ENCODE measurements at regions not wholly inside any gene's neighbourhood (a gene's known extent, or its start where the extent isn't known, plus 50 kb on each side); places are given as distances from the start of the nearest gene placed in this dataset.

GRCh38 chr9:71549023-71549422, 219.3 kb downstream of the CEMIP2 start:
- FAIRE-seq = no peak
- Histone ChIP-seq H3K4me1 (0 out of 3 replicates have a peak, but pooled peaks cover 4% of the 10 kb centered on the region), H3K4me3 (no peak overlapping the region), H3K4me2 (no peak overlapping the region), H3K27ac (no peak overlapping the region), H3K9me3 (no peaks in the 10 kb centered on the region)
- no peak for DNase-seq (ENCODE audit: low read depth in 1 of 2, low spot score in 1 of 2)
- ChIA-PET CTCF (no interaction called here), POLR2A (no interaction called here)
- WGBS (ENCODE audit: missing lambda C conversion rate) = 80% methylated on average over 2 of the region's 2 CpGs
- no peak for ATAC-seq
- TF ChIP-seq ZSCAN20 (CRISPR knock-in tag; IDR thresholded peaks at IDR 0.05) (no peak), ELK1 (IDR thresholded peaks at IDR 0.05; ENCODE audit: low read depth, low read length) (no peak), RNF2 (IDR thresholded peaks at IDR 0.05; ENCODE audit: borderline replicate concordance, low read depth) (no peak), KDM1A (IDR thresholded peaks at IDR 0.05; ENCODE audit: low read depth) (no peak), HOXB13 (CRISPR knock-in tag; IDR thresholded peaks at IDR 0.05; ENCODE audit: low read depth) (no peak), JUN (IDR thresholded peaks at IDR 0.05) (no peak), MAX (IDR thresholded peaks at IDR 0.05) (no peak), FOXS1 (CRISPR knock-in tag; IDR thresholded peaks at IDR 0.05) (no peak), MAZ (IDR thresholded peaks at IDR 0.05; ENCODE audit: borderline replicate concordance, low read depth, low read length) (no peak), FOSB (CRISPR knock-in tag; IDR thresholded peaks at IDR 0.05) (no peak), SREBF2 (IDR thresholded peaks at IDR 0.05) (no peak), REST (IDR thresholded peaks at IDR 0.05) (no peak), NPAS2 (CRISPR knock-in tag; IDR thresholded peaks at IDR 0.05; ENCODE audit: borderline replicate concordance) (no peak), CHD2 (IDR thresholded peaks at IDR 0.05; ENCODE audit: low read length, partially characterized antibody) (no peak), HES2 (IDR thresholded peaks at IDR 0.05) (no peak), NFE2L2 (conservative IDR thresholded peaks at IDR 0.05; ENCODE audit: low read length) (no peak), ESRRA (IDR thresholded peaks at IDR 0.05; ENCODE audit: borderline replicate concordance, low read length) (no peak), NR3C1 (IDR thresholded peaks at IDR 0.05) (no peak), ZNF302 (CRISPR knock-in tag; IDR thresholded peaks at IDR 0.05) (no peak), HMGXB4 (CRISPR knock-in tag; IDR thresholded peaks at IDR 0.05; ENCODE audit: borderline replicate concordance) (no peak)

GRCh38 chr9:71544464-71544863, 223.8 kb downstream of the CEMIP2 start:
- H3K4me2 ChIP-seq = no peak overlapping the region
- ChIA-PET CTCF (no interaction called here), POLR2A (no interaction called here)
- no peak for FAIRE-seq
- DNase-seq (ENCODE audit: low read depth in 1 of 2, low spot score in 1 of 2) = no peak
- no peak overlapping the region for H3K4me3 ChIP-seq
- no peak overlapping the region for H3K27ac ChIP-seq
- TF ChIP-seq KDM5A (IDR thresholded peaks at IDR 0.05) (no peak), FOSL2 (IDR thresholded peaks at IDR 0.05) (no peak), FOSL2 (CRISPR knock-in tag; IDR thresholded peaks at IDR 0.05) (no peak), ZNF302 (CRISPR knock-in tag; IDR thresholded peaks at IDR 0.05) (no peak), HES2 (IDR thresholded peaks at IDR 0.05) (no peak), EP300 (IDR thresholded peaks at IDR 0.05) (no peak), HOXB5 (CRISPR knock-in tag; IDR thresholded peaks at IDR 0.05) (no peak), PHF8 (IDR thresholded peaks at IDR 0.05; ENCODE audit: borderline replicate concordance, low read depth) (no peak), HOXA7 (CRISPR knock-in tag; IDR thresholded peaks at IDR 0.05) (no peak), ZSCAN20 (CRISPR knock-in tag; IDR thresholded peaks at IDR 0.05) (no peak), MYC (IDR thresholded peaks at IDR 0.05; ENCODE audit: borderline replicate concordance, low read length) (no peak), CBX8 (IDR thresholded peaks at IDR 0.05) (no peak), E2F6 (IDR thresholded peaks at IDR 0.05; ENCODE audit: borderline replicate concordance, low read depth) (no peak), TP53 (CRISPR knock-in tag; IDR thresholded peaks at IDR 0.05) (no peak), POLR2A (IDR thresholded peaks at IDR 0.05; ENCODE audit: low read length) (no peak), ZFP36 (IDR thresholded peaks at IDR 0.05; ENCODE audit: borderline replicate concordance, partially characterized antibody) (no peak)
- H3K9me3 ChIP-seq = no peaks in the 10 kb centered on the region
- 50% methylated on average over 4 of the region's 4 CpGs for WGBS (ENCODE audit: missing lambda C conversion rate)
- H3K4me1 ChIP-seq = 0 out of 3 replicates have a peak, but pooled peaks cover 4% of the 10 kb centered on the region
- no peak for ATAC-seq

All from A549 (cell line).